Liver (tissue), 7 donors: ENCODE measurements at regions not wholly inside any gene's neighbourhood (a gene's known extent, or its start where the extent isn't known, plus 50 kb on each side); places are given as distances from the start of the nearest gene placed in this dataset.

Source experiments
- DNase-seq: peaks from one replicate; pipeline ENCODE4 v3.0.0-alpha.2; 2017; ENCODE audit warnings: low spot score
- H3K27ac ChIP-seq, 2 donors: one replicate each; pipeline ENCODE4 v1.7.0; 2013; ENCODE audit warnings: inconsistent platforms in 2 of 2, low read length in 2 of 2, control low read depth in 1 of 2, low read depth in 1 of 2, mild to moderate bottlenecking in 1 of 2
- H3K27me3 ChIP-seq, 4 donors: one replicate each; pipeline versions ENCODE4 v1.6.1 to v1.7.0; 2013; ENCODE audit warnings: low read length in 3 of 4, inconsistent platforms in 1 of 4, mild to moderate bottlenecking in 1 of 4, moderate library complexity in 1 of 4; ENCODE audit not compliant: control insufficient read depth in 4 of 4, insufficient read depth in 4 of 4
- H3K36me3 ChIP-seq, 4 donors: one replicate each; pipeline versions ENCODE4 v1.6.1 to v1.7.0; 2013; ENCODE audit warnings: low read length in 3 of 4, mild to moderate bottlenecking in 3 of 4, low read depth in 1 of 4, moderate library complexity in 1 of 4; ENCODE audit not compliant: control insufficient read depth in 4 of 4, insufficient read depth in 3 of 4
- H3K4me1 ChIP-seq, 4 donors: one replicate each; pipeline versions ENCODE4 v1.6.1 to v1.7.0; 2013; ENCODE audit warnings: low read length in 3 of 4, mild to moderate bottlenecking in 3 of 4, moderate library complexity in 1 of 4; ENCODE audit not compliant: control insufficient read depth in 4 of 4, insufficient read depth in 4 of 4
- H3K4me3 ChIP-seq, 3 donors: one replicate each; pipeline versions ENCODE4 v1.6.1 to v1.7.0; 2013; ENCODE audit warnings: low read length in 3 of 3, control low read depth in 1 of 3, low read depth in 1 of 3, mild to moderate bottlenecking in 1 of 3
- H3K9ac ChIP-seq, 2 donors: one replicate each; pipeline ENCODE4 v1.7.0; 2013; ENCODE audit warnings: low read length in 2 of 2, mild to moderate bottlenecking in 2 of 2, moderate library complexity in 2 of 2, control low read depth in 1 of 2, low read depth in 1 of 2
- H3K9me3 ChIP-seq, 4 donors: one replicate each; pipeline versions ENCODE4 v1.6.1 to v1.7.0; 2013; ENCODE audit warnings: low read length in 3 of 4; ENCODE audit not compliant: control insufficient read depth in 4 of 4
- ATF3 ChIP-seq: IDR thresholded peaks from 2 replicates; pipeline ENCODE4 v1.6.1; 2016; ENCODE audit warnings: antibody characterized with exemption
- EGR1 ChIP-seq, 2 donors: IDR thresholded peaks; 2 replicates each; pipeline ENCODE4 v1.6.1; 2016 to 2018; ENCODE audit warnings: antibody characterized with exemption in 2 of 2, low read depth in 2 of 2
- FOXA1 ChIP-seq: IDR thresholded peaks from 2 replicates; pipeline ENCODE4 v1.6.1; 2016; ENCODE audit warnings: antibody characterized with exemption
- FOXA2 ChIP-seq: IDR thresholded peaks from 2 replicates; pipeline ENCODE4 v1.6.1; 2016; ENCODE audit warnings: antibody characterized with exemption
- GABPA ChIP-seq, 2 donors: IDR thresholded peaks in 1 of 2; conservative IDR thresholded peaks in 1 of 2; 2 replicates each; pipeline ENCODE4 v1.6.1; 2016; ENCODE audit warnings: antibody characterized with exemption in 2 of 2, mild to moderate bottlenecking in 1 of 2, moderate library complexity in 1 of 2
- HNF4A ChIP-seq, 2 donors: conservative IDR thresholded peaks; 2 replicates each; pipeline ENCODE4 v1.6.1; 2016; ENCODE audit warnings: antibody characterized with exemption in 2 of 2, mild to moderate bottlenecking in 2 of 2
- HNF4G ChIP-seq: IDR thresholded peaks from 2 replicates; pipeline ENCODE4 v1.6.1; 2016; ENCODE audit warnings: antibody characterized with exemption
- JUND ChIP-seq, 2 donors: IDR thresholded peaks; 2 replicates each; pipeline ENCODE4 v1.6.1; 2016; ENCODE audit warnings: antibody characterized with exemption in 2 of 2
- NR2F2 ChIP-seq: IDR thresholded peaks from 2 replicates; pipeline ENCODE4 v1.6.1; 2016; ENCODE audit warnings: antibody characterized with exemption
- REST ChIP-seq: IDR thresholded peaks from 2 replicates; pipeline ENCODE4 v1.6.1; 2016; ENCODE audit warnings: antibody characterized with exemption, mild to moderate bottlenecking
- SP1 ChIP-seq: IDR thresholded peaks from 2 replicates; pipeline ENCODE4 v1.6.1; 2018; ENCODE audit warnings: antibody characterized with exemption, mild to moderate bottlenecking
- TAF1 ChIP-seq: conservative IDR thresholded peaks from 2 replicates; pipeline ENCODE4 v1.6.1; 2016; ENCODE audit warnings: antibody characterized with exemption, mild to moderate bottlenecking
- YY1 ChIP-seq: IDR thresholded peaks from 2 replicates; pipeline ENCODE4 v1.6.1; 2016; ENCODE audit warnings: antibody characterized with exemption, mild to moderate bottlenecking
- ZBTB33 ChIP-seq: IDR thresholded peaks from 2 replicates; pipeline ENCODE4 v1.6.1; 2016; ENCODE audit warnings: antibody characterized with exemption
- WGBS: extraction: QIAGEN DNeasy Blood & Tissue Kit; methylation state at CpG from one replicate; pipeline ENCODE4 v1.1.7; 2013; 5-methylcytosine and 5-hydroxymethylcytosine counted together
- donor health status: healthy.
- donor health status: healthy.
- donor health status: healthy.
- donor health status: healthy.

GRCh38 chr6:14333556-14334305 lies 216.2 kb downstream of the CD83 start (continued):
- TF ChIP-seq ZBTB33 (no peak), NR2F2 (no peak)

- Histone ChIP-seq H3K9ac (no peak overlapping the region), H3K4me3 (no peak overlapping the region), H3K36me3 (no peaks in the 10 kb centered on the region), H3K27ac (no peak overlapping the region), H3K4me1 (no peaks in the 10 kb centered on the region), H3K27me3 (no peaks in the 10 kb centered on the region), H3K9me3 (no peaks in the 10 kb centered on the region)
- WGBS = 90% methylated on average over 2 of the region's 2 CpGs
- DNase-seq = no peak
- TF ChIP-seq ATF3 = no peak
- TF ChIP-seq FOXA2 = no peak
- no peak for TF ChIP-seq FOXA1
- TF ChIP-seq TAF1 = no peak
- TF ChIP-seq JUND (IDR thresholded peaks at IDR 0.05) = no peak
- TF ChIP-seq YY1 = no peak
- no peak for TF ChIP-seq EGR1 (IDR thresholded peaks at IDR 0.05; ENCODE audit: low read depth in 2 of 2)
- TF ChIP-seq GABPA (IDR thresholded peaks at IDR 0.05 in 1 of 2, conservative IDR thresholded peaks at IDR 0.05 in 1 of 2) = no peak
- no peak for TF ChIP-seq ZBTB33
- TF ChIP-seq NR2F2 = no peak
- TF ChIP-seq HNF4A (conservative IDR thresholded peaks at IDR 0.05) = no peak
- no peak for TF ChIP-seq HNF4G
- no peak for TF ChIP-seq REST
- no peak for TF ChIP-seq SP1
These were observed 217.5 kb downstream of the CD83 start for GRCh38 chr6:14335071-14335470.
